Inflammatory macrophage (primary cell): ENCODE measurements at regions not wholly inside any gene's neighbourhood (a gene's known extent, or its start where the extent isn't known, plus 50 kb on each side); places are given as distances from the start of the nearest gene placed in this dataset.

Source experiments
- DNase-seq, 2 donors: peaks; one replicate each; pipeline ENCODE4 v3.0.0-alpha.2; 2020 to 2022

DNA sequence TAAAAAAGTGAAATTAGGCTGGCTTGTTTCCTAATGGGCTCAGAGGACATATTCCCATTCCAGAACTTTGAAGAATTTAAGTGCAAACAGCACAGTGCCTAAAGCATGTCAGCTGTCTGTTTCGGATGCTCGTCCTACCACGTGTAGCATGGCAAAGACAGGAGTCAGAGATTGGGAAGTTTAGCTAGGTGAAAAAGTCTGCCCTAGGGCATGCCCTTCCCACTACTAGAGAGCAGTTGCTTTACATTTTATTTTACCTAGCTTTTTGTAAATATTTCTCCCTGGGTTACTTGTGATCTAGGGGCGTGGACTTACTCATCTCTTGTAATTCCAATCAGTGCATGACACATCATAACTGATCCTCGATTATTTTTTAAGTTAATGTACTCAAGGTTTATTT is 111.1 kb downstream of the LMO4 start:
- no peak for DNase-seq

GRCh38 chr1:87449348-87449963 is 120.8 kb downstream of the LMO4 start:
- DNase-seq = no peak

DNA sequence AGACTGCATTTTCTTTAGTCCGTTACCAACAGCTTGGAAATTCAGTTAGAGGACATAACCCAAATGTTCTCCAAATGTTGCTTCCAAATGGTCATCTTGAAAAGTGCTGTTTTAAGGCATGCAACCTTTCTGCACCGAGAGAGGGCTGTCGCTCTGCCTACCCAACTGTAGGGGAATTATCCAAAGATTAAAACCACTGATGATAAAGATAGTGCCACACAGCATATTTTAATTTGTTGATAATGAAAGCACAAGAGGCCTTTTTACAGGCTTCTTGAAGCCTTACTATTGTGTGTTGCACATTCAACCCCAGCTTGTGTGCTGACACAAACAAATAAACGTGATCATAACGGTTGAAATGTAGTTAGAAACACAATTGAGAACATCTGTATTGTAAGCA is 121.5 kb downstream of the LMO4 start:
- DNase-seq = no peak

GRCh38 chr1:87450615-87451209 is 122.0 kb downstream of the LMO4 start:
- no peak for DNase-seq

GRCh38 chr1:87451229-87451920 is 122.7 kb downstream of the LMO4 start:
- no peak for DNase-seq

DNA sequence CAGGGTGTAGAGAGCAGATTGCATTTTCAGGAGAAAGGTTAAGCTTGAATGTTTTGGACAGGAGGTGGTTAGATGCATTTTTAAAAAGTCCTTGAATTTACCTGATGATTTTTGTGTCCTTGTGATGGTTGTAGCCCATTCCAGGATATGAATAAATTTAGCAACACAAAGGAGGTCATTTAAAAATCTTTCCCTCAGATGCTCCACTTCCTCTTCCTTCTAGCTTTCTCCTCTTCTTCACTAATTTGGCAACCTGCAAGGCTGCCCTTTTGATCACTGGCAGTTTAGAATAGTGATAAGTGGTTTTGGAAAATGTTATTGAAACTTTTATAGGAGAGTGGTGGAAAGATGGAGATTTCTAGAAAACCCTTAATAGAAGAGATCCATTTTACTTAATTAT is 124.0 kb downstream of the LMO4 start:
- DNase-seq = no peak

DNA sequence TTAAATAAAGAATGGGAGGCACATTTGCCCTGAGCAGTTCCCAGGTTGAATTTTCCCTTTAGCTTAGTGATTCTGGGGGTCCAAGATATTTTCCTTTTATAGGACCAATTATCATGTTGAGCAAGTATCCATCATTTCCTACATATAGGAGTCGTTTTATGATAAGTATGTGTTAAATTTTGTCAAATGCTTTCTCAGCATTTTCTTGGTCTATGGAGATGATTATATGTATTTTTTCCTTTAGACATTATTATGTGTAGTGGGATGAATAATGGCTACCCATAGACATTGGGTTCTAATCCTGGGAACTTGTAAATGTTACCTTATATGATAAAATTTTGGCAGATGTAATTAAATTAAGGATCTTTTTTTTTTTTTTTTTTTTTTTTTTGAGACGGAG is 128.7 kb downstream of the LMO4 start:
- DNase-seq = no peak

DNA sequence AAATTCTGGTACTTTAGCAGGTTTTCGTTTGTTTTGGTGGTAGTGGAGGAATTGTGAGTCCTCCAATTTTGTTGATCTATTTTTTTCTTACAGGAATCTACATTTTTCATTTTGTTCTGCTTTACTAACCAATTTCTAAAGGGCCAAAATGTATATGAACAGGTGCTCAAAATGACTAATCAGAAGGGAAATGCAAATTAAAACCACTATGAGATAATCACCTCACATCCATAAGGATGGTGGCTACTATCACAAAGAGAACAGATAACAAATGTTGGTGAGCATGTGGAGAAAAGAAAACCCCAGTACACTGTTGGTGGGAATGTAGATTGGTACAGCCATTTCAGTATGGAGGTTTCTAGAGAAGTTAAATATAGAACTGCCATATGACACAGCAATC is 134.2 kb downstream of the LMO4 start:
- DNase-seq = no peak

DNA sequence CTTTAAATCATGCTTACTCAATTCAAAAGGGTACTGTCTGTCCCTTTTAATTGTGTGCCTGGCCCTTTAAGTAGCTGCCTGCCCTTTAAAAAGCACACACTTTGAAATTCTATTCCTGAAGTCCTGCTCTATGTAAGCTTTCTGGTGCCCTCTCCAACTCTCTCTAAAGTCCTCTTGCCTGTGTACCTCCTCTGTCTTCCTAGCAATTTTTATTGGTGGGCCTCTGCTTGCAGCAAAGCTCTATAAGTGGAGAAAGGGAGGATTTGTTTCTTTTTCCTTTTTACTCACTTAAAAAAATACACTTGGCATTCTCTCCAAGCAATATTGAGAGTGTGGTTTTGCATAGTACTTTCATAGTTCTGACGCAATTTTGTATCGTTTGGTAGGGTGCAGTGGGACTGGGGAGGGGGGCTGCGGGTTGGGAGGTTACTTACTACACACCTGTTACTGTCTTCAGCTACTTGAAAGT is 135.4 kb downstream of the LMO4 start:
- no peak for DNase-seq

DNA sequence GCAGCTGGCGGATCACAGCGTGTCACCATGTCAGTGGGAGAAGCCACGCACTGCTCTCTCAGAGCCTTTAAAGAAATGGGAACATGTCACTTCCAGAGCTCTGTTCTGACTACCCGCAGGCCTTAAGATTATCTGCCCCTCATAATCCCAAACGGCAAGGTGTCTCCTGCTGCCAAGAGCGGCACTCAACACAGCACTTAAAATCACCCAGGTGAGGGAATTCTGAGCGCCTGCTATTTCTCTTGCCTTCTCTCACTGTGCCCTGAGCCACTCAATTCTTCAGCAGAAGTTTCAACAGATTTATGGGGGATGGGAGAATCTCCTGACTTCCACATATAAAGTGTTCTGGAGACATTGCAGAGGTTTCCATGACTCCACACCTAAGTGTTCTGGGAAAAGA is 137.9 kb downstream of the LMO4 start:
- no peak for DNase-seq

DNA sequence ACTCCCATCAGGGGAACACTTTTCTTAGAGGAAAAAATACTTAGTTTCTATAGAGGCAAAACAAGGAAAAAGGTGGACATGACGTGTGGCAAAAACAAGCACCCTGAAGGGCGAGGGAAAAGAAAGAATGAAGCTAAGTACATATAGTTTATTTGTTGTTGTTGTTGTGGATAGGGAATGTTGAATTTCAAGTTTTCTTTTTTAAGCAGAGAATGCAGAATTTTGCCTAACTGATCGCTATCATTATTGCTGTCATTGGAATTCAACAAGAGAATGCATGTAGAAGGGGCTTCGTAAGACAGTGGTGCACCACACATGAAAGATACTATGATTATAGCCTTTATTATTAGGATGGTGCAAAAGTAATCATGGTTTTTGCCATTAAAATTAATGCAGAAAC is 144.0 kb downstream of the LMO4 start:
- DNase-seq = no peak

- DNase-seq = no peak
Measured at GRCh38 chr1:87473203-87473661, 144.6 kb downstream of the LMO4 start.

GRCh38 chr1:87474098-87474497 is 145.4 kb downstream of the LMO4 start:
- DNase-seq = no peak

DNA sequence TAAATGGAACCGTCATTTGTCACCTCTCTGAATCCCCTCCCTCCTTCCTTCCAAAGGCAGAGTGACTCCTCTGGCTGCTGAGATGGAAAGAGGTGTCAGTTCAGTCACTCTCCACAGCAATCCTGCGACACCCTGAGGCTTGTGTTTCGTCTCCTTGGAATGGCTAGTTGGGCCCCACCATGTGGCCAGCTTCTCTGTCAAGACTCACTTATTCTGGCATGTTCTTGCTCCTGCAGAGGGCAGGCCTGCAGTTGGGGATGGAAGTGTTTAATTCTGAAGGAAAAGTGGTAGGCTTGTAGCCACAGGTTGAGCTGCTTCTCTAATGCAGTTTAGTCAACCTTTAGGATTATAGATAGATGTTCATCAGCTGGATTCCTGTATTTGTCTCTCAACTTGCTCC is 149.6 kb downstream of the LMO4 start:
- DNase-seq = no peak

GRCh38 chr1:87495147-87495546 is 166.5 kb downstream of the LMO4 start:
- no peak for DNase-seq

GRCh38 chr1:87495870-87496269 is 167.2 kb downstream of the LMO4 start:
- no peak for DNase-seq

- no peak for DNase-seq
Measured at GRCh38 chr1:87497380-87498203, 168.9 kb downstream of the LMO4 start.

DNA sequence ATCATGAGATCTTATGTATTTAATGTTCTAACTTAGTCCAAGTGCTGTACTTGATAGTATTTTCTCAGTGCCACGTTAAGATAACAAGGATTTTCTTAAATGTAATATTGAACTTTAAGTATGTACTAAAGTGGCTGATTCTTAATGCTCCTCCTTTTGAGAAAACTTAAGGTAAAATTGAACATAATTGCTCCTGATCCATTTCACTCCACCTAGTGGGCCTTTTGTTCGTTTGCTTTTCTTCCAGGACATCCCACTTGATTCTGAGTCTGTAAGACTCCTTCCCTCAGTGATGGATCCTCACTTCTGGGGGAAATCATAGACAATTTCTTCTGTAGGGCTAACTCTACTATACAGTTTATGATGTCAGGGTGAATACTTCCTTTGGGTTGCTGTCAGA is 173.1 kb downstream of the LMO4 start:
- DNase-seq = no peak

- no peak for DNase-seq
Measured at GRCh38 chr1:87505391-87505983, 176.8 kb downstream of the LMO4 start.

GRCh38 chr1:87506147-87506546 is 177.5 kb downstream of the LMO4 start:
- DNase-seq = no peak

DNA sequence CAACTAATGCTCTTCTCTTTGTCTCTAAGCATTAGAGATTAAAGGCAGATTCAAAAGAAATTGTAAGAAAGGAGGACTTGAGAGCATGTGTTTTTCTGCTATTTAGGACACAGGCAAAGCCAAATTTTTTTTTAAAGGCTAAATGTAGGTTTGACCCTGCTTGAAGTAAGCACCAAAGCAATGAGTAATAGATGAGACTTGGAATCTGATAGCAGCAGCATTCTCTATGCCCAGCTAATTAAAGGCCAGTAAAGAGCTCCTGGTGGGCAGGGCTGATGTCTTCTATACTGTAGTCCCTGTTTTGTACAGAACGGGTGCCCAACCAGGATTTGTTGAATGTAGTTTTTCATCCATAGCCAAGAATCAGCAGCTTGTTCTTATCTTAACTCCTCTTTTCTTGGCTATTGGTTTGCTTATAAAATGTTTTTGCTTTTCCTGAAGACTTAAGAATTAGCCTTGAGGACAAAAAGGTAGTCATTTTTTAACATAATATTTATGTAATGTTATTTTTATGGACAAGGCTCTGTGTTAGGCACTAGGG is 179.6 kb downstream of the LMO4 start:
- no peak for DNase-seq

DNA sequence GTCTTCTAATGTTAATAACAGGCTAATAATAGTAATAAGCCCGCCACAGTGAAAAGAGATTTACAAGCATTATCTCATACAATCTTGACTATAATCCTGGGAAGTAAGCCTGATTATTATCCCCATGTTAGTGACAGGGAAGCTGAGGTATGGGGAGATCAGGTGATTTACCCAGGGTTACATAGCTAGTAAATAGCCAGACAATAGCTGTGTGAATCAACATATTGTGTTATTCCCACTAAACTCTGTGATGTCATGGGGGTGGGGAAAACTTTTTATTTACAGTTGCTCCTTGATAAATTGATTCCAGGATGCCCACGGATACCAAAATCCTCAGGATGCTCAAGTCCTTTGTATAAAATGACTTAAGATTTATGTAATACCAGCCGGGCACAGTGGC is 181.9 kb downstream of the LMO4 start:
- no peak for DNase-seq

GRCh38 chr1:87511449-87511848 is 182.8 kb downstream of the LMO4 start:
- no peak for DNase-seq
